ENCODE measurements at regions not wholly inside any gene's neighbourhood (a gene's known extent, or its start where the extent isn't known, plus 50 kb on each side); places are given as distances from the start of the nearest gene placed in this dataset.

GRCh38 chr4:138052806-138053632 lies 189.1 kb downstream of the SLC7A11 start:
- Histone ChIP-seq H3K27ac (ENCODE audit: low read depth, low read length) (no peak overlapping the region), H3K36me3 (ENCODE audit: control insufficient read depth in 3 of 3, insufficient read depth in 3 of 3, low read length in 3 of 3) (no peaks in the 10 kb centered on the region)

GRCh38 chr4:138051157-138051556 lies 191.0 kb downstream of the SLC7A11 start:
- H3K27ac ChIP-seq (ENCODE audit: low read depth, low read length), result no peak overlapping the region
- H3K9ac ChIP-seq (ENCODE audit: low read depth in 1 of 3, low read length in 3 of 3), result no peak overlapping the region
- H3K9me3 ChIP-seq (ENCODE audit: control insufficient read depth in 3 of 3, low read length in 3 of 3), result no peaks in the 10 kb centered on the region
- no peaks in the 10 kb centered on the region for H3K27me3 ChIP-seq (ENCODE audit: control insufficient read depth in 3 of 3, insufficient read depth in 3 of 3, low read length in 3 of 3)
- H3K36me3 ChIP-seq (ENCODE audit: control insufficient read depth in 3 of 3, insufficient read depth in 3 of 3, low read length in 3 of 3), result no peaks in the 10 kb centered on the region
- no peak overlapping the region for H3K4me3 ChIP-seq (ENCODE audit: low read length in 3 of 3)
- no peaks in the 10 kb centered on the region for H3K4me1 ChIP-seq (ENCODE audit: control insufficient read depth in 3 of 3, insufficient read depth in 3 of 3, low read length in 3 of 3)

More at GRCh38 chr4:138052806-138053632, 189.1 kb downstream of the SLC7A11 start:
- Histone ChIP-seq H3K9ac (ENCODE audit: low read depth in 1 of 3, low read length in 3 of 3) (no peak overlapping the region), H3K4me3 (ENCODE audit: low read length in 3 of 3) (no peak overlapping the region), H3K4me1 (ENCODE audit: control insufficient read depth in 3 of 3, insufficient read depth in 3 of 3, low read length in 3 of 3) (no peaks in the 10 kb centered on the region), H3K9me3 (ENCODE audit: control insufficient read depth in 3 of 3, low read length in 3 of 3) (no peaks in the 10 kb centered on the region), H3K27me3 (ENCODE audit: control insufficient read depth in 3 of 3, insufficient read depth in 3 of 3, low read length in 3 of 3) (no peaks in the 10 kb centered on the region)

- H3K36me3 ChIP-seq (ENCODE audit: control insufficient read depth in 3 of 3, insufficient read depth in 3 of 3, low read length in 3 of 3), result no peaks in the 10 kb centered on the region
- H3K27me3 ChIP-seq (ENCODE audit: control insufficient read depth in 3 of 3, insufficient read depth in 3 of 3, low read length in 3 of 3), result no peaks in the 10 kb centered on the region
- no peak overlapping the region for H3K27ac ChIP-seq (ENCODE audit: low read depth, low read length)
- H3K4me3 ChIP-seq (ENCODE audit: low read length in 3 of 3), result no peak overlapping the region
- H3K9me3 ChIP-seq (ENCODE audit: control insufficient read depth in 3 of 3, low read length in 3 of 3), result no peaks in the 10 kb centered on the region
- no peaks in the 10 kb centered on the region for H3K4me1 ChIP-seq (ENCODE audit: control insufficient read depth in 3 of 3, insufficient read depth in 3 of 3, low read length in 3 of 3)
- no peak overlapping the region for H3K9ac ChIP-seq (ENCODE audit: low read depth in 1 of 3, low read length in 3 of 3)
Observed at GRCh38 chr4:138050601-138051000, 191.5 kb downstream of the SLC7A11 start.

- Histone ChIP-seq H3K27me3 (ENCODE audit: control insufficient read depth in 3 of 3, insufficient read depth in 3 of 3, low read length in 3 of 3) (no peaks in the 10 kb centered on the region), H3K9ac (ENCODE audit: low read depth in 1 of 3, low read length in 3 of 3) (no peak overlapping the region)
Observed at GRCh38 chr4:138049355-138049754, 192.8 kb downstream of the SLC7A11 start.

GRCh38 chr4:138047290-138047689 lies 194.9 kb downstream of the SLC7A11 start:
- no peak overlapping the region for H3K9ac ChIP-seq (ENCODE audit: low read depth in 1 of 3, low read length in 3 of 3)
- H3K4me1 ChIP-seq (ENCODE audit: control insufficient read depth in 3 of 3, insufficient read depth in 3 of 3, low read length in 3 of 3), result no peaks in the 10 kb centered on the region
- no peaks in the 10 kb centered on the region for H3K27me3 ChIP-seq (ENCODE audit: control insufficient read depth in 3 of 3, insufficient read depth in 3 of 3, low read length in 3 of 3)
- no peaks in the 10 kb centered on the region for H3K9me3 ChIP-seq (ENCODE audit: control insufficient read depth in 3 of 3, low read length in 3 of 3)
- H3K27ac ChIP-seq (ENCODE audit: low read depth, low read length), result no peak overlapping the region
- H3K36me3 ChIP-seq (ENCODE audit: control insufficient read depth in 3 of 3, insufficient read depth in 3 of 3, low read length in 3 of 3), result no peaks in the 10 kb centered on the region
- no peak overlapping the region for H3K4me3 ChIP-seq (ENCODE audit: low read length in 3 of 3)

More at GRCh38 chr4:138049355-138049754, 192.8 kb downstream of the SLC7A11 start:
- H3K27ac ChIP-seq (ENCODE audit: low read depth, low read length), result no peak overlapping the region
- H3K4me1 ChIP-seq (ENCODE audit: control insufficient read depth in 3 of 3, insufficient read depth in 3 of 3, low read length in 3 of 3), result no peaks in the 10 kb centered on the region
- H3K36me3 ChIP-seq (ENCODE audit: control insufficient read depth in 3 of 3, insufficient read depth in 3 of 3, low read length in 3 of 3), result no peaks in the 10 kb centered on the region
- no peak overlapping the region for H3K4me3 ChIP-seq (ENCODE audit: low read length in 3 of 3)
- H3K9me3 ChIP-seq (ENCODE audit: control insufficient read depth in 3 of 3, low read length in 3 of 3), result no peaks in the 10 kb centered on the region

GRCh38 chr4:138045036-138045435 lies 197.1 kb downstream of the SLC7A11 start:
- Histone ChIP-seq H3K27ac (ENCODE audit: low read depth, low read length) (no peak overlapping the region), H3K9me3 (ENCODE audit: control insufficient read depth in 3 of 3, low read length in 3 of 3) (no peaks in the 10 kb centered on the region), H3K4me3 (ENCODE audit: low read length in 3 of 3) (no peak overlapping the region), H3K4me1 (ENCODE audit: control insufficient read depth in 3 of 3, insufficient read depth in 3 of 3, low read length in 3 of 3) (no peaks in the 10 kb centered on the region), H3K27me3 (ENCODE audit: control insufficient read depth in 3 of 3, insufficient read depth in 3 of 3, low read length in 3 of 3) (no peaks in the 10 kb centered on the region), H3K9ac (ENCODE audit: low read depth in 1 of 3, low read length in 3 of 3) (no peak overlapping the region), H3K36me3 (ENCODE audit: control insufficient read depth in 3 of 3, insufficient read depth in 3 of 3, low read length in 3 of 3) (no peaks in the 10 kb centered on the region)

GRCh38 chr4:138039010-138039409 lies 203.1 kb downstream of the SLC7A11 start:
- Histone ChIP-seq H3K4me1 (ENCODE audit: control insufficient read depth in 3 of 3, insufficient read depth in 3 of 3, low read length in 3 of 3) (peaks cover 4 to 12% (median 9%) of the 10 kb centered on the region in 3 donors), H3K27me3 (ENCODE audit: control insufficient read depth in 3 of 3, insufficient read depth in 3 of 3, low read length in 3 of 3) (no peaks in the 10 kb centered on the region), H3K27ac (ENCODE audit: low read depth, low read length) (no peak overlapping the region), H3K4me3 (ENCODE audit: low read length in 3 of 3) (no peak overlapping the region), H3K9me3 (ENCODE audit: control insufficient read depth in 3 of 3, low read length in 3 of 3) (no peaks in the 10 kb centered on the region), H3K9ac (ENCODE audit: low read depth in 1 of 3, low read length in 3 of 3) (no peak overlapping the region), H3K36me3 (ENCODE audit: control insufficient read depth in 3 of 3, insufficient read depth in 3 of 3, low read length in 3 of 3) (no peaks in the 10 kb centered on the region)

- Histone ChIP-seq H3K27ac (ENCODE audit: low read depth, low read length) (no peak overlapping the region), H3K36me3 (ENCODE audit: control insufficient read depth in 3 of 3, insufficient read depth in 3 of 3, low read length in 3 of 3) (no peaks in the 10 kb centered on the region), H3K4me3 (ENCODE audit: low read length in 3 of 3) (no peak overlapping the region), H3K9ac (ENCODE audit: low read depth in 1 of 3, low read length in 3 of 3) (no peak overlapping the region), H3K9me3 (ENCODE audit: control insufficient read depth in 3 of 3, low read length in 3 of 3) (no peaks in the 10 kb centered on the region), H3K4me1 (ENCODE audit: control insufficient read depth in 3 of 3, insufficient read depth in 3 of 3, low read length in 3 of 3) (peaks cover 4 to 12% (median 9%) of the 10 kb centered on the region in 3 donors), H3K27me3 (ENCODE audit: control insufficient read depth in 3 of 3, insufficient read depth in 3 of 3, low read length in 3 of 3) (no peaks in the 10 kb centered on the region)
Observed at GRCh38 chr4:138037696-138038095, 204.5 kb downstream of the SLC7A11 start.

GRCh38 chr4:138035781-138036258 lies 206.3 kb downstream of the SLC7A11 start:
- H3K27ac ChIP-seq (ENCODE audit: low read depth, low read length), result no peak overlapping the region
- no peaks in the 10 kb centered on the region for H3K9me3 ChIP-seq (ENCODE audit: control insufficient read depth in 3 of 3, low read length in 3 of 3)
- no peak overlapping the region for H3K9ac ChIP-seq (ENCODE audit: low read depth in 1 of 3, low read length in 3 of 3)
- H3K4me3 ChIP-seq (ENCODE audit: low read length in 3 of 3), result no peak overlapping the region
- no peaks in the 10 kb centered on the region for H3K36me3 ChIP-seq (ENCODE audit: control insufficient read depth in 3 of 3, insufficient read depth in 3 of 3, low read length in 3 of 3)
- H3K4me1 ChIP-seq (ENCODE audit: control insufficient read depth in 3 of 3, insufficient read depth in 3 of 3, low read length in 3 of 3), result peaks cover 4 to 12% (median 9%) of the 10 kb centered on the region in 3 donors
- H3K27me3 ChIP-seq (ENCODE audit: control insufficient read depth in 3 of 3, insufficient read depth in 3 of 3, low read length in 3 of 3), result no peaks in the 10 kb centered on the region

- no peak overlapping the region for H3K9ac ChIP-seq (ENCODE audit: low read depth in 1 of 3, low read length in 3 of 3)
- no peaks in the 10 kb centered on the region for H3K36me3 ChIP-seq (ENCODE audit: control insufficient read depth in 3 of 3, insufficient read depth in 3 of 3, low read length in 3 of 3)
- peaks cover 4 to 12% (median 9%) of the 10 kb centered on the region in 3 donors for H3K4me1 ChIP-seq (ENCODE audit: control insufficient read depth in 3 of 3, insufficient read depth in 3 of 3, low read length in 3 of 3)
- no peak overlapping the region for H3K4me3 ChIP-seq (ENCODE audit: low read length in 3 of 3)
- no peak overlapping the region for H3K27ac ChIP-seq (ENCODE audit: low read depth, low read length)
- no peaks in the 10 kb centered on the region for H3K9me3 ChIP-seq (ENCODE audit: control insufficient read depth in 3 of 3, low read length in 3 of 3)
- H3K27me3 ChIP-seq (ENCODE audit: control insufficient read depth in 3 of 3, insufficient read depth in 3 of 3, low read length in 3 of 3), result no peaks in the 10 kb centered on the region
Observed at GRCh38 chr4:138034871-138035270, 207.3 kb downstream of the SLC7A11 start.

Data from skeletal muscle tissue (tissue), 3 donors.